Hippocampal formation (tissue), 2 donors: ENCODE measurements at regions not wholly inside any gene's neighbourhood (a gene's known extent, or its start where the extent isn't known, plus 50 kb on each side); places are given as distances from the start of the nearest gene placed in this dataset.

ENCODE experiments used
- DNase-seq, 2 donors: peaks; one replicate each; lab custom pipeline; 2025; lab: John Stamatoyannopoulos, UW

DNA sequence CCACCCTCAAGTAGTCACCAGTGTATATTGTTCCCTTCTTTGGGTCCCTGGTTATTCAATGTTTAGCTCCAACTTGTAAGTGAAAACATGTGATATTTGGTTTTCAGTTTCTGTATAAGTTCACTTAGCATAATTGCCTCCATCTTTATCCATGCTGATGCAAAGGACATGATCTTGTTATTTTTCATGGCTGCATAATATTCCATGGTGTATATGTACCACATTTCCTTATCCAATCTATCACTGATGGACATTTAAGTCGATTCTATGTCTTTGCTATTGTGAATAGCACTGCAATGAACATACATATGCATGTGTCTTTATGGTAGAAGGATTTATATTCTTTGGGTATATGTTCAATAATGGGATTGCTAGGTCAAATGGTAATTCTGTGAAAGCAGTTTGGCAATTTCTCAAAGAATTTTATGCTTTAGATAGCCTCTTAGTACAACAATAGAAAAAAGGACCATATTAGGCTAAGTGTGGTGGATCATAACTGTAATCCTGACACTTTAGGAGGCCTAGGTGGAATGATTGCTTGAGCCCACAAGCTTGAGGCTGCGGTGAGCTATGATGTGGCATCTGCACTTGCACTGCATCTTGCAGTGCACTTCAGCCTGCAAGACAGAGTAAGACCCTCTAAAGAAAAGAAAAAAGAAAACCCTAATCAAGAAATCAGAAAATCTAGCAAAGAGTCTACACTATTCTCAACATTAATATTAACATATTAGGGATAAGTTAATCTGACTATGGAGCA, 468.5 kb upstream of the FAT3 start:
- DNase-seq: no peak

DNA sequence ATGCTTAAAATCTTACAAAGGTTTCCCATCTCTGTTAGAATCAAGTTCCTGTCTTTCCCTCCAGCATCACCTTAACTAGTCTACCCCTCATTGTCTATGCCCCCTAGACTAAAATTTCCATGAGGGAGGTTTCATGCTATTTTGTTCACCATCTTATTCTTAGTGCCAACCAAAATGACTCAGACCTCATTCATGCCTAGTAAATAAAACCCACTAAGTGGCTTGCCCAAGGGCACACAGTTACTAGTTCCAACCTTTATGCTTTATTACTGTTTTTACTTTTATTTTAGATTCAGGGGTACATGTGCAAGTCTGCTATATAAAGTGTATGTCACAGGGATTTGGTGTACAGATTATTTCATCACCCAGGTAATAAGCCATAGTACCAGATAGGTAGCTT, 469.1 kb upstream of the FAT3 start:
- no peak for DNase-seq

DNA sequence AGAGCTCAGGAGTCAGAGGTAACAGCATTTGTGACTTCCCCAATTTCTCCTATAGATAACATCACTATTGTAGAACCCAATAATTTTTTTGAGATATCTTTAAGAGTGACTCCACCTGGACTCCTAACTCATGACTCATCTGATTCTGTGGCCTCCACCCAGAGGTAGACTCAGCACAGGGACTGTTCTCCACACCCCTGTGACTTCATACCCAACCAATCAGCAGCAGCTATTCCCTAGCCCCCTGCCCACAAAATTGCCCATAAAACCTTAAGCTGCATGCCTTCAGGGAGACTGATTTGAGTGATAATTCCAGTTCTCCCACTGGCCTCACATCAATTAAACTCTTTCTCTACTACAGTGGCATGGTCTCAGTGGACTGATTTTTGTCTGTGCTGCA, 475.4 kb upstream of the FAT3 start:
- no peak for DNase-seq

DNA sequence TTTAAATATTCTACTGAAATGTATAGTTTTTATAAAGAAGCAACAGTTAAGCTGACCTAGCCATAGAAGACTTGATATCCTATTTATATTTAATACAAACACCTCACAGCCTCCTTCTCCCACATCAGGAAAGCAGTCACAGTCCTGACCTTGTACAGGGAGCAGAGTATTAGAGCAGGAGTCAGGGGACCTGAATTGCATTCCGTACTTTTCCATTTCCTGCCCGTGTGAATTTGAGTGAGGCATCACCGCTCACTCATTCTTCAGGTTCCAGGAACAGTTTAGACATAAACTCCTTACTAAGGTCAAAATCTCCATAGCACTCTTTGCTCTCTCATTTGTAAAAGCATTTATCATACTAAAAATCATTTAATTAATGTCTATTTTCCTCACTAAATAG, 482.5 kb upstream of the FAT3 start:
- DNase-seq: no peak

- no peak for DNase-seq
Observed at GRCh38 chr11:91731051-91731450, 493.6 kb upstream of the FAT3 start.

GRCh38 chr11:91730620-91731019, 494.0 kb upstream of the FAT3 start:
- DNase-seq: no peak

DNA sequence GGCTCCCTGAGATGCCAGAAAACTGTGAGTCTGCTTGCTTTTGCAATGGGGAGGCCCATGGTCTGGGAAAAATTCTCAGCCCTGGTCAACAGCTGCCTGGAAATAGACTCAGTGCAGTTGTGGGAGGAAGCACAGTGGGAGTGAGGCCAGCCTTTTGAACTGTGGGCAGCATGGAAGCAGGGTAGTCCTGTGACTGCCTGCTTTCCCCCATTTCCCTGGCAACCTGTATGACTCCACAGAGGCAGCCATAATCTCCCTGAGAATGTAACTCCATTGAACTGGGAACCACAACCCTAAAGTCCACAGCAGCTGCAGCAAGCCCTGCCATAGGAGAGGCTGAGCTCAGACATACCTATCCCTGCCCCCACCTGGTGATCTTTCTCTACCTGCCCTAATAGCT, 494.6 kb upstream of the FAT3 start:
- DNase-seq: no peak

- no peak for DNase-seq
Observed at GRCh38 chr11:91717169-91717568, 507.4 kb upstream of the FAT3 start.

- DNase-seq: no peak
Observed at GRCh38 chr11:91707652-91708482, 516.8 kb upstream of the FAT3 start.

GRCh38 chr11:91703042-91703441, 521.6 kb upstream of the FAT3 start:
- no peak for DNase-seq

- DNase-seq: no peak
Observed at GRCh38 chr11:91700854-91701253, 523.8 kb upstream of the FAT3 start.

- no peak for DNase-seq
Observed at GRCh38 chr11:91698845-91699244, 525.8 kb upstream of the FAT3 start.

DNA sequence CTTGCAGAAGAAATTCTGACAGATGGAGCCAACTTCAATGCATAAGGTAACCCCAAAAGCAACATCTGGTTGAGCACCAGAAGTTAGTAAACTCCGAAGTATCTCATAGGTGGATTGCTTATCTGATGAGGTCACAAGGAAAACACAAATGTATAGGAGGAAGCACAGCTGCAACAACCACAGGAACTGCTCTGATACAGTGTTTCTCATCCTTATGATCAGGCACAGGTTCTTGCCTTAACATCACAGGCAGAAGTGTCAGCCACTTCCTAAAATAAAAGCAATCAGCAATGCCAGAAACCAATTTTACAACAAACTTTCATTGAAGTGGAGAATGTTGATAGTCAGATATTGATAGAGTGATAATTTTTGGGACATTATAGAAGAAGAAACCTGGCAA, 530.3 kb upstream of the FAT3 start:
- no peak for DNase-seq

- DNase-seq: no peak
Observed at GRCh38 chr11:91691872-91692271, 532.7 kb upstream of the FAT3 start.

- DNase-seq: no peak
Observed at GRCh38 chr11:91688672-91689071, 535.9 kb upstream of the FAT3 start.

- DNase-seq: no peak
Observed at GRCh38 chr11:91686700-91687099, 537.9 kb upstream of the FAT3 start.

- DNase-seq: no peak
Observed at GRCh38 chr11:91686281-91686680, 538.3 kb upstream of the FAT3 start.

GRCh38 chr11:91673705-91674104, 550.9 kb upstream of the FAT3 start:
- DNase-seq: no peak

GRCh38 chr11:91664521-91664920, 560.1 kb upstream of the FAT3 start:
- DNase-seq: no peak

GRCh38 chr11:91660036-91660435, 564.6 kb upstream of the FAT3 start:
- DNase-seq: no peak

- no peak for DNase-seq
Observed at GRCh38 chr11:91654686-91655085, 569.9 kb upstream of the FAT3 start.

DNA sequence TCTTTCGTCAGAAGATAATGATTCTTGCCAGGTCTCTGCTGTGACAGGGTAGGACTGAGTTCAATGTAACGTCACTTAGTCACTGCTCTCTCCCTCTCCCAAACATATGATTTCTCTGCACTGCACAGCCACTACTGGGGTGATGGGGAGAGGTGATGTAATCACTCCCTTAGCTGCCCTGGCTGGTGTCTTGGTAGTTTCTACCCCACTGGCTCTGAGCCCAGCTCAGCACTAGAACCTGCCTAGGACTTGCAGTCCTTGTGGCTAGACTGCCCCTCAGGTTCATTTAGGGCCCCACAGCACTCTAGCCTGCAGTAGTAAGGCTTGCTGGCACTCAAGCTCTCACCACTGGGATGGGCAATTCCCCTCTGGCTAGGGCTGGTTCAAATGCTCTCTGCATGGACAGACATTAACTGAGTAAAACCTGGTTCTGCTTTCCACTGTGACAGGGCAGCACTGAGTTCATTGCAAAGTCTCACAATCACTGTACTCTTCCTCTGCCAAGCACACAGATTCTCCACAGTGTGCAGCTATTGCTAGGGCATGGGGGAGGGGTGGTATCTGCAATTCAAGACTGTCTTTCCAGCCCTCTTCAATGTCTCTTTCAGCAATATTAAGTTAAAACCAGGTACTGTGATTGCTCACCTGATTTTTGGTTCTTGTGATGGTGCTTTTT, 571.4 kb upstream of the FAT3 start:
- DNase-seq: no peak

- DNase-seq: no peak
Observed at GRCh38 chr11:91650802-91651201, 573.8 kb upstream of the FAT3 start.
